NCI-H2107 treated with DMSO at 0.1 percent for 48 hours (cell line): ENCODE measurements at regions not wholly inside any gene's neighbourhood (a gene's known extent, or its start where the extent isn't known, plus 50 kb on each side); places are given as distances from the start of the nearest gene placed in this dataset.
"Not testable (repeated sequence)": the region's sequence is repeated elsewhere in the genome, so short reads cannot be mapped to it uniquely, and the experiment has no call there.

ENCODE experiments used
- DNase-seq: peaks from one replicate; lab custom pipeline; 2025; ENCODE audit not compliant: unreplicated experiment; lab: John Stamatoyannopoulos, UW

DNA sequence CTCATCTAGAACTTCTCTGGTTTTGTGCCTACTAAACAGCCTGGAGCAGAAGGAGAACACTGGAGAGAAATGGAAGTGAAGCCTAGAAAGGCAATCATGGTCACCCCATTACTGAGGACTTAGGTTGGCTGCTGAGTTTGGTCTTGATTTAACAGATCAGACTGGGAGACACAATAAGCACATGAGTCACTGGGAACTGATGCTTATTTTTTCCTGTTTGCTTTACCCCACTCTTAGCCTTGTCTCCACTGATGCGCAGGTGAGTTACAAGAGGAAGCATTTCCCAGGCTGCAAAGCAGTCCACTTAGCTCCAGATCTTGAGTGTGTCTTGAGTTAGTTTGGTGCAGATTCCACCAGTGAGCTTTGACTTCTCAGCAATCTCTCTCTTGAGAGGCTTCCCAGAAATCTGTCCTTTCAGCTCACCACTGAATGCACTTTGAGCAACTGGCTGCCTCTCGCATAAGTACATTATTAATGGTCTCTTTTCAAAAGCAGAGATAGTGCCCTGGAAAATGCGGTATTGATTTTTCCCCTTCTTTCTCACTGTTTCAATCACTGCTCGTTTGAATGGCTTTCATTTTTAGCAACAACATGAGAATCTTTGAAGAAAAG, 390.2 kb upstream of the SETBP1 start:
- no peak for DNase-seq

DNA sequence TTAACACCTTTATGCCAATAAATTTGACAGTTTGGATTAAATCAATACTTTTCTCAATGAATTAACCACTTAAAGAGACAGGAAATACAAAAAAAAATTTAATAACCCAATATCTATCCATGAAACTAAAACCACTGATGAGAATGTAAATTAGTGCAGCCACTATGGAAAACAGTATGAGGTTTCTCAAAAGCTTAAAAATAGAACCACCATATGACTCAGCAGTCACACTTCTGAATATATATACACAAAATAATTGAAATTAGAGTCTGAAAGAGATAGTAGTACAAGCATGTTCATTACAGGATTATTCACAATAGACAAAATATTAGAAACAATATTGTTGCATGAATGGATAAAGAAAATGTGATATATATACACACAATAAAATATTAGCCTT, 382.1 kb upstream of the SETBP1 start:
- DNase-seq: no peak

DNA sequence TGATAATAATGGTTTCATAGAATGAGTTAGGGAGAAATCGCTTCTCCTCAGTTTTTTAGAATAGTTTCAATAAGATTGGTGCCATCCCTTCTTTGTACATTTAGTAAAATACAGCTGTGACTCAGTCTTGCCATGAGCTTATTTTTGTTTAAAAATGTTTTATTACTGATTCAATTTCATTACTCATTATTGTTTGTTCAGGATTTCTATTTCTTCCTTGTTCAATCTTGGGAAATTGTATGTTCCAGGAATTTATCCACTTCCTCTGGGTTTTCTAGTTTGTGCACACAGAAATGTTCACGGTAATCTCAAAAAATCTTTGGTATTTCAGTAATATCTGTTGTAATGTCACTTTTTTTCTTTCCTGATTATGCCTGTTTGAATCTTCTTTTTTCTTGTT, 371.5 kb upstream of the SETBP1 start:
- no peak for DNase-seq

DNA sequence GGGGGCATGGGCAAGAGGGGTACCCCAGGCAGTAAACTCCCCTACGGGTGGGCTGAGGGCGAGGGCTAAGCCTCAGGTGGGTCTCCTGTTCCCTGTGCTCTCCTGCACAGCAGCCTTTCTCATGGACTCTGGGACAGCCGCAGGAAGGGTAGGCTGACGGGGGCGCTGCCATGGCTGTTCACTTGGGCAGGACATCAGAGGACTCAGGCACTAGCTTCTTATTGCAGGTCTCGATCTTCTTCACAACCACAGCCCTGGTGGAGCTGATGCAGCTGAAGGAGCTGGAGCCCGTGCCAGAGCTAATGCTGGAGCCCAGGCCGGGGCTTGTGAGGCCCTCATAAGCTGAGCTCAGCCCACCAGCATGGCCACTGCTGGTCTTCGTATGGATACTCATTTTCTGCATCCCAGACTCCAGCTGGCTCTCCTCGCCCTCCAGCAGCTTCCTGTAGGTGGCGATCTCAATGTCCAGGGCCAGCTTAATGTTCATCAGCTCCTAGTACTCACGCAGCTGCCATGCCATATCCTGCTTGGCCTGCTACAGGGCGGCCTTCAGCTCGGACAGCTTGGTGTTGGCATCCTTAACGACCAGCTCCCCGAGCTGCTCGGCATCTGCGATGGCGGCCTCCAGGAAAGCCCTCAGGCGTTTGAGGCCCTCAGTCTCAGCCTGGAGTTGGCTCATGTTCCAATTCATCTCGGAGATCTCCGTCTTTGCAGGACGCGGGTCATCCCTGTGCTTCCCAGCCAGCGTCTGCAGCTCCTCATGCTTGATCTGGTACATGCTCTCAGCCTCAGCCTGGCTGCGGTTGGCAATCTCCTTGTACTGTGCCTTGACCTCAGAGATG, 359.8 kb upstream of the SETBP1 start:
- no peak for DNase-seq

DNA sequence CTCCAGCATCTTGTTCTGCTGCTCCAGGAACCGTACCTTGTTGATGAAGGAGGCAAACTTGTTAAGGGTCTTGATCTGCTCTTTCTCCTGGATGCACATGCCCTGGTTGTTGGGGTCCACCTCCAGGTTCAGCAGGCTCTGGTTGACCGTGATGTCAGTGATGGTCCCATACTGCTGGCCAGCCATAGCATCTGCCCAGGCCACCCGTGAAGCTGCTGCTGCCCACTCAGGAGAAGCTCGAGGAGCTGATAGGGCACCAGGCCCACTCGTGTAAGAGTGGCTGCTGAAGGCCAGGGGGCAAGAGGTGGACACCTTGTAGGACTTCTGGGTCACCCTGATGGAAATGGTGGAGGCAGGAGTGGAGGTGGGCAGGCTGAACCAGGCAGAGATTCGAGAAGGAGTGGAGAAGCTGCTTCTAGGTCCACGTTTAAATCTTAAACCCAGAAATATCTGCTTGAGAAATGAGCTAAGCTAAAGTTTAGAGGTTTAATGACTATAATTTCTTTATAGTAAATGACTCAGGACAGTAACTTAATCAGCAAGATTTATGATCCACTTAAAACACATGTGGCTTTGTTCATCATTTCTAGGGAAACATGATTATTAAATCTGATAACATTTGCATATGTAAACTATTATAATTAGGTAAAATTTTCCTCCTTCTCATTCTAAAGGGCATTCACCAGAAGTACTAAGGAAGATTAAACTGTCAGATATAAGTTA, 358.7 kb upstream of the SETBP1 start:
- no peak for DNase-seq

GRCh38 chr18:44323125-44323524, 357.6 kb upstream of the SETBP1 start:
- no peak for DNase-seq

DNA sequence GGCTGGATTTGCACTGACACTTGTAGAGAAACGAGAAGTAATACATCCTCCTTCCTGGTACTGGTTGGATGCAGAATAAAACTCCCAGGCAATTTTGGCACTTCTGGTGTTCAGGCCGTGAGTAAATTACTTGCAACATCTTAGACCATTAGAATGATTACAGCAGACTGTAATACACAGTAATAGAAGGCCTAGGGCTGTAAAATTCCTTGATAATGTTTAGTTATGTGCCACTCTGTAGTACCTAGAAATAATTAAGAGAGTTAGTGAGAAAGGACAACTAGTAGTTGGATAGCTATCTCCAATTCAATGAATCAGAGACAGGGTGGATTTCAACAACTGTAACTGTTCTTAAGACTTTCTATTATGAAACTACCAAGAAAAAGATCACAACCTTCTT, 356.3 kb upstream of the SETBP1 start:
- no peak for DNase-seq

- DNase-seq: peak; percentile 24
These were observed 354.6 kb upstream of the SETBP1 start for GRCh38 chr18:44325903-44326635.

DNA sequence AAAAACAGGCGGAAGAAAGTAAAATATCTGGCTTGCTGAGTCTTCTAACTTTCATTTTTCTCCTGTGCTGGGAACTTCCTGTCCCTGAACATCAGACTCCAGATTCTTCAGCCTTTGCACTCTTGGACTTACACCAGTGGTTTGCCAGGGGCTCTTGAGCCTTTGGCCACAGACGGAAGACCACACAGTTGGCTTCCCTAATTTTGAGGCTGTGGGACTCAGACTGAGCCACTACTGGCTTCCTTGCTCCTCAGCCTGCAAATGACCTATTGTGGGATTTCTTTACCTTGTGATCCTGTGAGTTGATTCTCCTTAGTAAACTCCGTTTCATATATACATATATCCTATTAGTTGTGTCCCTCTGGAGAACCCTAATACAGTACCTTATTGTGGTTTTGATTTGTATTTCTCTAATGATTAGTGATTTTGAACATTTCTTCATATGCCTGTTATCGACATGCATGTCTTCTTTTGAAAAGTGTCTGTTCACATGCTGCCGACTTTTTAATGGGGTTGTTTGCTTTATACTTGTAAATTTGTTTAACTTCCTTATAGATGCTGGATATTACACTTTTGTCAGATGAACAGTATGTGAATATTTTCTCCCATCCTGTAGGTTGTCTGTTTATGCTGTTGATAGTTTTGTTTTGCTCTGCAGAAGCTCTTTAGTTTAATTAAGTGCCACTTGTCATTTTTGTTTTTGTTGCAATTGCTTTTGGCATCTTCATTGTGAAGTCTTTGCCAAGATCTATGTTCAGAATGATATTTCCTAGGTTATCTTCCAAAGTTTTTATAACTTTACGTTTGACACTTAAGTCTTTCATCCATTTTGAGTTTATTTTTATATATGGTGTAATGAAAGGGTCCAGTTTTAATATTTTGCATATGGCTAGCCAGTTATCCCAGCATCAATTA, 348.8 kb upstream of the SETBP1 start:
- no peak for DNase-seq

- no peak for DNase-seq
These were observed 338.9 kb upstream of the SETBP1 start for GRCh38 chr18:44341759-44342158.

- no peak for DNase-seq
These were observed 338.5 kb upstream of the SETBP1 start for GRCh38 chr18:44342162-44342561.

DNA sequence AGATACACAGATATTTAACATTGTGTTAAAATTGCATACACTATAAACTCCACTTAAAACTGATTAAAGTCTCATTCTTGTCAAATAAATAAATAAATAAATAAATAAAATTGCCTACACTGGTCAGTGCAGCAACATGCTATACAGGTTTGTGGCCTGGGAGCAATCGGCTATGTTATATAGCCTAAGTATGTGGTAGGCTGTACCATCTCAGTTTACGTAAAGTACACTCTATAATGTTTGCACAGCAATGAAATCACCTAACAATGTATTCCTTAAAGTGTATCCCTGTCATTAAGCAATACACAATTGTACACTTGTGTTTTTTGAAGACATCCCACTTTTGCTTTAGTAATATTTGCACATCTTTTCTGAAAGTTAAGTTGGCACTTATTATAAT, 337.7 kb upstream of the SETBP1 start:
- DNase-seq: no peak

GRCh38 chr18:44343570-44343969, 337.1 kb upstream of the SETBP1 start:
- no peak for DNase-seq

GRCh38 chr18:44356566-44357157, 324.0 kb upstream of the SETBP1 start:
- no peak for DNase-seq

- DNase-seq: no peak
These were observed 322.3 kb upstream of the SETBP1 start for GRCh38 chr18:44358402-44358801.

DNA sequence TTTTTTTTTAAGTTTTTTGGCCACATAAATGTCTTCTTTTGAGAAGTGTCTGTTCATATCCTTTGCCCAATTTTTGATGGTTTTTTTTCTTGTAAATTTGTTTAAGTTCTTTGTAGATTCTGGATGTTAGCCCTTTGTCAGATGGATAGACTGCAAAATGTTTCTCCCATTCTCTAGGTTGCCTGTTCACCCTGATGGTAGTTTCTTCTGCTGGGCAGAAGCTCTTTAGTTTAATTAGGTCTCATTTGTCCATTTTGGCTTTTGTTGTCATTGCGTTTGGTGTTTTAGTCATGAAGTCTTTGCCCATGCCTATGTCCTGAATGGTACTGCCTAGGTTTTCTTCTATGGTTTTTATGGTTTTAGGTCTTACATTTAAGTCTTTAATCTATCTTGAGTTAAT, 320.9 kb upstream of the SETBP1 start:
- not testable (repeated sequence) for DNase-seq

GRCh38 chr18:44362213-44362612, 318.5 kb upstream of the SETBP1 start:
- not testable (repeated sequence) for DNase-seq

GRCh38 chr18:44370861-44371260, 309.8 kb upstream of the SETBP1 start:
- no peak for DNase-seq

DNA sequence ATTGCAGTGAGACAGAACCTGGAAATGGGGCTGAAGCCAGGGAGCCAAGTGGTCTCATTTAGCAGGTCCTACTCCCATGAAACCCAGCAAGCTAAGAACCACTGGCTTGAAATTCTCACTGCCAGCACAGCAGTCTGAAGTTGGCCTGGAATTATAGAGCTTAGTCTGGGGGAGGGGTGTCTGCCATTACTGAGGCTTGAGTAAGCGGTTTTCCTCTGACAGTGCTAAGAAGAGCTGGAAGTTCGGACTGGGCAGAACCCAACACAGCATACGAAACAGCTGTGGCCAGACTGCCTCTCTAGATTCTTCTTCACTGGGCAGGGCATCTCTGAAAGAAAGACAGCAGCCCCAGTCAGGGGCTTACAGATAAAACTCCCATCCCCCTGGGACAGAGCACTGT, 305.7 kb upstream of the SETBP1 start:
- DNase-seq: no peak

- DNase-seq: no peak
These were observed 294.3 kb upstream of the SETBP1 start for GRCh38 chr18:44386401-44386800.
